Calu3 (cell line): ENCODE measurements at regions not wholly inside any gene's neighbourhood (a gene's known extent, or its start where the extent isn't known, plus 50 kb on each side); places are given as distances from the start of the nearest gene placed in this dataset.

ENCODE experiments used
- BruUV-seq: library from RNA; stranded (reverse); fragments of 400-500 nt; replicated peaks from 2 replicates; lab custom pipeline; 2021; lab: Mats Ljungman, UMichigan
- CTCF ChIA-PET: fragments of 300-600 bp; sonication (Branson Sonifier 250); formaldehyde crosslinking; loops from one replicate; lab custom pipeline; 2022; ENCODE audit warnings: antibody characterized with exemption; lab: Charles Lee
- DNase-seq: peaks from one replicate; pipeline ENCODE4 v3.0.0; 2022
- H3K27ac Mint-ChIP-seq: one replicate; pipeline ENCODE4 v1.8.0; 2022; ENCODE audit warnings: mixed read lengths; ENCODE audit not compliant: unreplicated experiment
- H3K27me3 Mint-ChIP-seq: one replicate; pipeline ENCODE4 v1.8.0; 2022; ENCODE audit warnings: mixed read lengths; ENCODE audit not compliant: unreplicated experiment
- H3K36me3 Mint-ChIP-seq: one replicate; pipeline ENCODE4 v1.8.0; 2022; ENCODE audit warnings: mild to moderate bottlenecking, moderate library complexity, mixed read lengths; ENCODE audit not compliant: insufficient read depth, unreplicated experiment
- H3K4me1 Mint-ChIP-seq: one replicate; pipeline ENCODE4 v1.8.0; 2022; ENCODE audit warnings: mild to moderate bottlenecking, low read depth, mixed read lengths; ENCODE audit not compliant: unreplicated experiment
- H3K4me3 Mint-ChIP-seq: one replicate; pipeline ENCODE4 v1.8.0; 2022; ENCODE audit warnings: mild to moderate bottlenecking, low read depth, moderate library complexity, mixed read lengths; ENCODE audit not compliant: unreplicated experiment
- H3K9me3 Mint-ChIP-seq: one replicate; pipeline ENCODE4 v1.8.0; 2022; ENCODE audit warnings: low read depth, mixed read lengths; ENCODE audit not compliant: unreplicated experiment
- intact Hi-C: fragments of 100-400 bp; cut with micrococcal nuclease; formaldehyde crosslinking; loops from one replicate; pipeline ENCODE4 v1.10.0; 2022; ENCODE audit not compliant: unreplicated experiment
- TF ChIP-seq, protein P1 (sequence below): fragments of 200-600 bp; IDR thresholded peaks from one replicate; pipeline ENCODE4 v1.8.0; 2022; ENCODE audit warnings: antibody characterized with exemption; ENCODE audit not compliant: unreplicated experiment

DNA sequence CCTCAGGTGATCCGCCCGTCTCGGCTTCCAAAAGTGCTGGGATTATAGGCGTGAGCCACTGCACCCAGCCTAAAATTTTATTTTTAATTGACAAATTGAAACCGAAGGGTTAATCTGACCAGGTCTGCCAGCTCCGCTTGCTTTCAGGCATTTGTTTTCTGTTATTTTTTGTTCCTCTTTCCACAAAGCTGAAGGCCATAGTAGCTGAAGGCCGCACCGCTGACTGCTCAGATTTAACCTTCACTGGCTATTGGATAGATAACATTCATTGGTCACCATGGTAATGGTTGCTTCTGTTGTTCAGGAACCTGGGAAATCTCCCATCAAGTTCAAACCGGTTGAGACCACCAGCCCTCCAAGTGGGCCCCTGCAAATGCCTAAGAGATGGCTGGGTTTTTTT lies 124.5 kb upstream of the USP29 start:
- BruUV-seq, result no TSS peak
- no peak for DNase-seq
- peaks cover 25% of the 10 kb centered on the region for H3K9me3 Mint-ChIP-seq
- TF ChIP-seq, protein P1, sequence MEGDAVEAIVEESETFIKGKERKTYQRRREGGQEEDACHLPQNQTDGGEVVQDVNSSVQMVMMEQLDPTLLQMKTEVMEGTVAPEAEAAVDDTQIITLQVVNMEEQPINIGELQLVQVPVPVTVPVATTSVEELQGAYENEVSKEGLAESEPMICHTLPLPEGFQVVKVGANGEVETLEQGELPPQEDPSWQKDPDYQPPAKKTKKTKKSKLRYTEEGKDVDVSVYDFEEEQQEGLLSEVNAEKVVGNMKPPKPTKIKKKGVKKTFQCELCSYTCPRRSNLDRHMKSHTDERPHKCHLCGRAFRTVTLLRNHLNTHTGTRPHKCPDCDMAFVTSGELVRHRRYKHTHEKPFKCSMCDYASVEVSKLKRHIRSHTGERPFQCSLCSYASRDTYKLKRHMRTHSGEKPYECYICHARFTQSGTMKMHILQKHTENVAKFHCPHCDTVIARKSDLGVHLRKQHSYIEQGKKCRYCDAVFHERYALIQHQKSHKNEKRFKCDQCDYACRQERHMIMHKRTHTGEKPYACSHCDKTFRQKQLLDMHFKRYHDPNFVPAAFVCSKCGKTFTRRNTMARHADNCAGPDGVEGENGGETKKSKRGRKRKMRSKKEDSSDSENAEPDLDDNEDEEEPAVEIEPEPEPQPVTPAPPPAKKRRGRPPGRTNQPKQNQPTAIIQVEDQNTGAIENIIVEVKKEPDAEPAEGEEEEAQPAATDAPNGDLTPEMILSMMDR, result no peak
- no peaks in the 10 kb centered on the region for H3K27me3 Mint-ChIP-seq
- H3K4me3 Mint-ChIP-seq, result no peak overlapping the region
- CTCF ChIA-PET, result no interaction called here
- intact Hi-C loops, result no loop called here
- peaks cover 3% of the 10 kb centered on the region for H3K36me3 Mint-ChIP-seq
- H3K27ac Mint-ChIP-seq, result no peak overlapping the region
- no peaks in the 10 kb centered on the region for H3K4me1 Mint-ChIP-seq

GRCh38 chr19:57002195-57002601 lies 117.6 kb upstream of the USP29 start:
- H3K36me3 Mint-ChIP-seq, result no peaks in the 10 kb centered on the region
- no peak for DNase-seq
- no peak overlapping the region for H3K27ac Mint-ChIP-seq
- H3K4me3 Mint-ChIP-seq, result no peak overlapping the region
- TF ChIP-seq, protein P1, result no peak
- no peaks in the 10 kb centered on the region for H3K27me3 Mint-ChIP-seq
- BruUV-seq, result no TSS peak
- intact Hi-C loops, result no loop called here
- CTCF ChIA-PET, result no interaction called here
- H3K4me1 Mint-ChIP-seq, result no peaks in the 10 kb centered on the region
- H3K9me3 Mint-ChIP-seq, result peaks cover 14% of the 10 kb centered on the region

DNA sequence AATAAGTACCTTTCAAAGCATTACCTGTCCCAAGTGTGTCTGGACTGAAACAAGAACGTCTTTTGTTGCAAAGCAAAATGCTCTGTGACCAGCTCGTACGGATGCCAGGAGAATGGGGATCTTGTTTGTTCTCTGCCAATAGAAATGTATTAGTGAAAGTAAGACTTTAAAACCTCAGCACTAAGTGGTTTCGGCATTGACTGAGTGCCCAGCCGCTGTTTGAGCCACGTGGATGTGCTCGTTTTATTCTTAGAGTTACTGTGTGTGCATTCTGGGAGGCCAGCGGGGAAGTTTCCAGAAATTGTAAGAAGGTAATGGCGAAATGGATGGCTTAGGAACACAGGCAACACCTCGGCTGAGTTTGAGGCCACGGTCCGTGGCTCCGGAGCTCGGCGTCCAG lies 117.1 kb upstream of the USP29 start:
- H3K27me3 Mint-ChIP-seq, result no peaks in the 10 kb centered on the region
- H3K9me3 Mint-ChIP-seq, result peaks cover 19% of the 10 kb centered on the region
- H3K36me3 Mint-ChIP-seq, result no peaks in the 10 kb centered on the region
- H3K4me1 Mint-ChIP-seq, result no peaks in the 10 kb centered on the region
- TF ChIP-seq, protein P1, result no peak
- H3K27ac Mint-ChIP-seq, result no peak overlapping the region
- DNase-seq, result no peak
- BruUV-seq, result no TSS peak
- CTCF ChIA-PET, result no interaction called here
- intact Hi-C loops, result no loop called here
- H3K4me3 Mint-ChIP-seq, result no peak overlapping the region

GRCh38 chr19:57004418-57004817 lies 115.4 kb upstream of the USP29 start:
- Mint-ChIP-seq H3K36me3 (no peaks in the 10 kb centered on the region), H3K4me1 (no peaks in the 10 kb centered on the region), H3K27me3 (no peaks in the 10 kb centered on the region), H3K4me3 (no peak overlapping the region), H3K9me3 (peaks cover 24% of the 10 kb centered on the region), H3K27ac (no peak overlapping the region)
- intact Hi-C loops, result no loop called here
- CTCF ChIA-PET, result no interaction called here
- TF ChIP-seq, protein P1, result no peak
- DNase-seq, result no peak
- BruUV-seq, result no TSS peak
